DND-41 (cell line): ENCODE measurements at regions not wholly inside any gene's neighbourhood (a gene's known extent, or its start where the extent isn't known, plus 50 kb on each side); places are given as distances from the start of the nearest gene placed in this dataset.

Source experiments
- ATAC-seq: fragments of 200-7000 bp; cut with Tn5 transposase; 3 replicates; pipeline ENCODE4 v1.9.1; 2021; ENCODE audit warnings: low read depth; ENCODE audit not compliant: insufficient read depth
- DNase-seq: peaks from one replicate; pipeline ENCODE4 v3.0.0-alpha.2; 2020
- H2AFZ ChIP-seq: 2 replicates; pipeline ENCODE4 v1.6.0; 2012; ENCODE audit warnings: low read depth, low read length
- H3K27ac ChIP-seq: 2 replicates; pipeline ENCODE4 v1.5.1; 2012; ENCODE audit warnings: low read length, inconsistent platforms
- H3K27me3 ChIP-seq: fragments of 200-600 bp; sonication (generic); 2 replicates; pipeline ENCODE4 v1.6.0; 2012; ENCODE audit warnings: low read length, mild to moderate bottlenecking, inconsistent platforms; ENCODE audit not compliant: insufficient read depth, poor library complexity
- H3K36me3 ChIP-seq: 2 replicates; pipeline ENCODE4 v1.5.1; 2012; ENCODE audit warnings: low read length, inconsistent platforms; ENCODE audit not compliant: insufficient read depth
- H3K4me1 ChIP-seq: 2 replicates; pipeline ENCODE4 v1.5.1; 2012; ENCODE audit warnings: mild to moderate bottlenecking, low read length; ENCODE audit not compliant: insufficient read depth
- H3K4me2 ChIP-seq: 2 replicates; pipeline ENCODE4 v1.6.0; 2012; ENCODE audit warnings: mild to moderate bottlenecking, moderate library complexity, low read length, inconsistent platforms; ENCODE audit not compliant: insufficient read depth
- H3K4me3 ChIP-seq, 2 experiments: fragments of 200-600 bp in 1 of 2; shearing (Covaris generic) in 1 of 2; 2 replicates each; pipeline ENCODE4 v1.5.1; 2012 to 2016; ENCODE audit warnings: inconsistent platforms in 2 of 2, low read length in 2 of 2, mild to moderate bottlenecking in 2 of 2, low read depth in 1 of 2, moderate library complexity in 1 of 2
- H3K79me2 ChIP-seq: 2 replicates; pipeline ENCODE4 v1.6.0; 2012; ENCODE audit warnings: low read length, inconsistent platforms; ENCODE audit not compliant: insufficient read depth
- H3K9ac ChIP-seq: 2 replicates; pipeline ENCODE4 v1.6.0; 2012; ENCODE audit warnings: low read depth, mild to moderate bottlenecking, inconsistent platforms, low read length, moderate library complexity
- H3K9me3 ChIP-seq: 2 replicates; pipeline ENCODE4 v1.5.1; 2012; ENCODE audit warnings: low read length, moderate library complexity, mild to moderate bottlenecking, inconsistent platforms; ENCODE audit not compliant: insufficient read depth, severe bottlenecking
- H4K20me1 ChIP-seq: 2 replicates; pipeline ENCODE4 v1.6.0; 2012; ENCODE audit warnings: low read length; ENCODE audit not compliant: insufficient read depth
- CTCF ChIP-seq: IDR thresholded peaks from 2 replicates; pipeline ENCODE4 v1.5.1; 2012; ENCODE audit warnings: borderline replicate concordance, low read length, moderate library complexity, mild to moderate bottlenecking; ENCODE audit not compliant: poor library complexity, severe bottlenecking; ENCODE audit errors: extremely low read depth
- EZH2 ChIP-seq: IDR thresholded peaks from 3 replicates; pipeline ENCODE4 v1.6.1; 2012; ENCODE audit warnings: borderline replicate concordance, low read depth, mild to moderate bottlenecking, moderate library complexity, low read length, inconsistent platforms; ENCODE audit not compliant: severe bottlenecking

GRCh38 chr4:66569228-66569627 lies 898.9 kb upstream of the EPHA5 start:
- H3K27ac ChIP-seq = no peak overlapping the region

DNA sequence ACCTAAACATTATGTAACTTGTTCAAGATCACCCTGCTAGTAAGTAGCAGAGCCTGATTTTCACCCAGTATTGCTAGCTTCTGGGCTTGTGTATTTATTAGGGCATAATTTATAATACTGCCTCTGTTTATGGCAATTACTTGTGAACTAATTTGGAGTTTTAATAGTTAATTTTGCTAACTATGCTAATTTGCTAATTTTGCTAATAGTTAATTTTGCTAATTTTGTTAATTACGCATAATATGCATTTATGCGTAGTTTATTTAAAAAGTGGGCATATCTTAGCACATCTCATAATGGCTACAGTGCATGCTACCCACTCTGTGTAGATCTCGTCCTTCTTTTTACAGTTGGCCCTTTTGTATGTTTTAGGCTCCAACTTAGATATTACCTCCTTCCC lies 898.1 kb upstream of the EPHA5 start:
- no peak for DNase-seq

More at GRCh38 chr4:66569228-66569627, 898.9 kb upstream of the EPHA5 start:
- no peak for ATAC-seq
- no peak for DNase-seq
- Histone ChIP-seq H3K4me1 (peaks cover 8% of the 10 kb centered on the region), H2AFZ (no peak overlapping the region), H3K9me3 (no peaks in the 10 kb centered on the region), H3K27me3 (no peaks in the 10 kb centered on the region), H3K79me2 (no peaks in the 10 kb centered on the region), H3K4me2 (no peak overlapping the region), H4K20me1 (no peaks in the 10 kb centered on the region), H3K36me3 (no peaks in the 10 kb centered on the region), H3K9ac (no peak overlapping the region), H3K4me3 (no peak overlapping the region)
- TF ChIP-seq CTCF (no peak), EZH2 (no peak)

DNA sequence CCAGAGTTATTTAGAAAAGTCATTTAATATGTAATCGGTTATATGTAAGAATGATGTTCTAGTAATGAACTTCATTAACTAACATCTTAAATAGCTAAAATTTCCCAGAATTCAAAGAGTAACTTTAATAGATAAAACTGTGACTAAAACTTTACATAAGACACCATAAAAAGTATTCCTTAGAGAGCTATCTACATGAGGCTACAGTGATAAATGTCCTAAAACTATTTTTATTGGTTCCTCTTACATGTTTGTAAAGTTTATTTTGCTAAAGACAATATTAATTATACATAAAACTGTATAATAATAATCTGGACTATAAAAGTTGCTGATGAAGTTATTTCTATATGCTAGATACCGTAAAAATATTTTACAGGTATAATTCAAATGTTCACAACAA lies 897.7 kb upstream of the EPHA5 start:
- no peaks in the 10 kb centered on the region for H3K27me3 ChIP-seq
- peaks cover 8% of the 10 kb centered on the region for H3K4me1 ChIP-seq
- DNase-seq (no peak), ATAC-seq (no peak)
- H3K36me3 ChIP-seq = no peaks in the 10 kb centered on the region
- TF ChIP-seq EZH2 (no peak), CTCF (no peak)
- no peaks in the 10 kb centered on the region for H3K79me2 ChIP-seq
- no peak overlapping the region for H3K4me3 ChIP-seq
- no peaks in the 10 kb centered on the region for H4K20me1 ChIP-seq
- no peak overlapping the region for H3K27ac ChIP-seq
- no peaks in the 10 kb centered on the region for H3K9me3 ChIP-seq
- no peak overlapping the region for H2AFZ ChIP-seq
- no peak overlapping the region for H3K4me2 ChIP-seq
- no peak overlapping the region for H3K9ac ChIP-seq

More for the DNA sequence above, 898.1 kb upstream of the EPHA5 start:
- no peaks in the 10 kb centered on the region for H3K79me2 ChIP-seq
- no peak overlapping the region for H3K9ac ChIP-seq
- ATAC-seq = no peak
- H3K4me3 ChIP-seq = no peak overlapping the region
- H4K20me1 ChIP-seq = no peaks in the 10 kb centered on the region
- TF ChIP-seq CTCF (no peak), EZH2 (no peak)
- no peak overlapping the region for H3K4me2 ChIP-seq
- peaks cover 8% of the 10 kb centered on the region for H3K4me1 ChIP-seq
- no peaks in the 10 kb centered on the region for H3K27me3 ChIP-seq
- no peaks in the 10 kb centered on the region for H3K36me3 ChIP-seq
- H3K27ac ChIP-seq = no peak overlapping the region
- no peak overlapping the region for H2AFZ ChIP-seq
- no peaks in the 10 kb centered on the region for H3K9me3 ChIP-seq

DNA sequence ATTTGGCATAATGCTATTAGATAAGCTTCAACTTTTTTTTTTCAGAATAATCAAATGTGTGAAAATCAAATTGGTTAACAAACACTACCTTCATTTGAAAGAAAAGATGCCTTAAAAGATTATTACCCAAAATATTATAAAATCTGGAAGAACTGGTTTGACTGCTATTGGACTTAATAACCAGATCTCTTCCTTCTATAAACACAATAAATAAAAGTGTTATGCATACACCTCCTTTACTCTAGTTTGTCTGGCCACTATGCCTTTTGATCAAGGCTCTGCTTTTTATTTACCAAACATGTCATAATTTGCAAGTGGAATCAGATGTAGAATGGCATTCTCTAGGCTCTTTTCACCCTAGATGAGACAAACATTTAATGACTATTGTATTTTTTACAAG lies 897.3 kb upstream of the EPHA5 start:
- no peak for ATAC-seq
- Histone ChIP-seq H3K36me3 (no peaks in the 10 kb centered on the region), H3K79me2 (no peaks in the 10 kb centered on the region), H3K27ac (no peak overlapping the region), H4K20me1 (no peaks in the 10 kb centered on the region), H3K4me2 (no peak overlapping the region), H2AFZ (no peak overlapping the region), H3K4me1 (peaks cover 8% of the 10 kb centered on the region), H3K9ac (no peak overlapping the region), H3K4me3 (no peak overlapping the region), H3K9me3 (no peaks in the 10 kb centered on the region), H3K27me3 (no peaks in the 10 kb centered on the region)
- TF ChIP-seq EZH2 = no peak
- TF ChIP-seq CTCF = no peak
- no peak for DNase-seq
